ENCODE measurements at regions not wholly inside any gene's neighbourhood (a gene's known extent, or its start where the extent isn't known, plus 50 kb on each side); places are given as distances from the start of the nearest gene placed in this dataset.
"Not testable (repeated sequence)": the region's sequence is repeated elsewhere in the genome, so short reads cannot be mapped to it uniquely, and the experiment has no call there.

DNA sequence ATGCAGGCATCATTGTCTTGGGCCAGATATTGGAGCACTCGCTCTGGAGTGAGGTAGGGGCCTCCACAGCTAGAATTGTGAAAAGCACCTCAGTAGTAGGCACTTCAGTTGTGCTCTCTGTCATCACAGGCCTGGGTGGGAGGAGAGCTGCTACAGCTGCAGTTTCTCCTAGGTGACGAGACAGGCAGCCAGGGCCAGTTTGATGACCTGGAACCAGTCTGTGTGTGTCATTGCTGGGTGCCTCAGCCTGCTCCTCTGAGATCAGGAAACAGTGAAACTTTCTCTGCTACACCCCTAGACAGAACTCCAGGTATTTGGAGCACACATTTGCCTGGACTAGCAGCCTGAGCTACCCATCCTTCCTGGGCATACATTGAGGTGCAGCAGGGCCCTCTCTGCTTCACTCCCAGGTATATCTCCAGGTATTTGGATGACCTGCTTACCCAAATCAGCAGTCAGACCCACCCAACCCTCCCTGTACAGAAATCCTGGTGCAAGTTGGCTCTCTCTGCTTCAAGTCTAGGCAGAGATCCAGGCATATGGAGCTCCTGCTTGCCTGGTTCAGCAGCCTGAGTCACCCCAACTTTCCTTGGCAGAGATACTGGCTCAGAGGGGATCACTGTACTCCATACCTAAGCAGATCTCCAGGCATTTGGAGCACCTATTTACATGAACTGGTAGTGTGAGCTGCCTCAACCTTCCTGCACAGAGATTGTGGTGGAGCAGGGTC lies 54.3 kb upstream of the SGO1 start:
- Mint-ChIP-seq H3K36me3 (ENCODE audit: low read depth) (no peaks in the 10 kb centered on the region), H3K9me3 (peaks cover 12% of the 10 kb centered on the region), H3K27ac (no peak overlapping the region), H3K27me3 (ENCODE audit: low read depth) (no peaks in the 10 kb centered on the region), H3K4me3 (no peak overlapping the region), H3K4me1 (no peaks in the 10 kb centered on the region)
- TF ChIP-seq, protein P1, sequence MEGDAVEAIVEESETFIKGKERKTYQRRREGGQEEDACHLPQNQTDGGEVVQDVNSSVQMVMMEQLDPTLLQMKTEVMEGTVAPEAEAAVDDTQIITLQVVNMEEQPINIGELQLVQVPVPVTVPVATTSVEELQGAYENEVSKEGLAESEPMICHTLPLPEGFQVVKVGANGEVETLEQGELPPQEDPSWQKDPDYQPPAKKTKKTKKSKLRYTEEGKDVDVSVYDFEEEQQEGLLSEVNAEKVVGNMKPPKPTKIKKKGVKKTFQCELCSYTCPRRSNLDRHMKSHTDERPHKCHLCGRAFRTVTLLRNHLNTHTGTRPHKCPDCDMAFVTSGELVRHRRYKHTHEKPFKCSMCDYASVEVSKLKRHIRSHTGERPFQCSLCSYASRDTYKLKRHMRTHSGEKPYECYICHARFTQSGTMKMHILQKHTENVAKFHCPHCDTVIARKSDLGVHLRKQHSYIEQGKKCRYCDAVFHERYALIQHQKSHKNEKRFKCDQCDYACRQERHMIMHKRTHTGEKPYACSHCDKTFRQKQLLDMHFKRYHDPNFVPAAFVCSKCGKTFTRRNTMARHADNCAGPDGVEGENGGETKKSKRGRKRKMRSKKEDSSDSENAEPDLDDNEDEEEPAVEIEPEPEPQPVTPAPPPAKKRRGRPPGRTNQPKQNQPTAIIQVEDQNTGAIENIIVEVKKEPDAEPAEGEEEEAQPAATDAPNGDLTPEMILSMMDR (IDR thresholded peaks at IDR 0.05; ENCODE audit: unreplicated experiment in 3 of 3): no peak

DNA sequence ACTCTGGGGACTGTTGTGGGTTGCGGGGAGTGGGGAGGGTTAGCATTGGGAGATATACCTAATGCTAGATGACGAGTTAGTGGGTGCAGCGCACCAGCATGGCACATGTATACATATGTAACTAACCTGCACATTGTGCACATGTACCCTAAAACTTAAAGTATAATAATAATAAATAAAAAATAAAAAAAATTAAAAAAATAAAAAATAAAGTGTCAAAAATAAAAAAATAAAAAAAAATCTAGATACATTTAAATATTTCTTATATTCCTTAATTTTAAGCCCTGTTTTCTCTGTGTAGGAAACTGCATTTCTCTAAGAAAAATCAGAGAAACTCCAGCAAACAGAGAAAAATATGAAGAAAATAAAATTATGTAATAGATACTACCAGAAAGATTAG lies 52.2 kb upstream of the SGO1 start:
- H3K9me3 Mint-ChIP-seq: peaks cover 12% of the 10 kb centered on the region
- H3K27ac Mint-ChIP-seq; H3K4me1 Mint-ChIP-seq; H3K27me3 Mint-ChIP-seq (ENCODE audit: low read depth); H3K4me3 Mint-ChIP-seq; H3K36me3 Mint-ChIP-seq (ENCODE audit: low read depth): not testable (repeated sequence)

DNA sequence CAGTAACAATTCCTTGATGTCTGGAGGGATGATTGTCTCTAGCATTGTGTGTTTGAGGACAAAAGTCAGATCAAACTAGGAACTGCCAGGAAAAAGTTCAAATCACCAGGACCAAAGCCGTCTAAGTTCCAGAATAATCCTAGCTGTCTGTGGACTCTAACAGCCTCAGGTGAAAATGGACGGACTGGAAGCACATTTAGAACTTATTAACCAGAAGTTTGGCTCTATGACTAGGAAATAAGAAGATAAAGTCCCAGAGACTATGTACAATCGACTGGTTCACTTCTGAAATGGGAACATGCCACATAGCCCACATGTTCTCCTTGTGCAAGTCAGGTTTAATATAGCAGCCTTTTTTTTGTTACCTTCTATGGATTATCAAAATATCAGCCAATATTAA lies 50.6 kb upstream of the SGO1 start:
- Mint-ChIP-seq H3K9me3 (no peaks in the 10 kb centered on the region), H3K36me3 (ENCODE audit: low read depth) (no peaks in the 10 kb centered on the region), H3K27me3 (ENCODE audit: low read depth) (no peaks in the 10 kb centered on the region), H3K4me3 (no peak overlapping the region), H3K4me1 (peaks cover 11% of the 10 kb centered on the region), H3K27ac (no peak overlapping the region)
- TF ChIP-seq, protein P1 (IDR thresholded peaks at IDR 0.05; ENCODE audit: unreplicated experiment in 3 of 3): no peak

Data from nephron (organoid).